GM12872 (cell line): ENCODE measurements at regions not wholly inside any gene's neighbourhood (a gene's known extent, or its start where the extent isn't known, plus 50 kb on each side); places are given as distances from the start of the nearest gene placed in this dataset.

Experiments used
- CTCF ChIP-seq: IDR thresholded peaks from 3 replicates; pipeline ENCODE4 v1.5.1; 2011; ENCODE audit warnings: low read depth, mild to moderate bottlenecking, low read length, moderate library complexity; ENCODE audit not compliant: insufficient read depth

- TF ChIP-seq CTCF: no peak
Measured at GRCh38 chr12:24591715-24592440, 357.0 kb downstream of the BCAT1 start.

DNA sequence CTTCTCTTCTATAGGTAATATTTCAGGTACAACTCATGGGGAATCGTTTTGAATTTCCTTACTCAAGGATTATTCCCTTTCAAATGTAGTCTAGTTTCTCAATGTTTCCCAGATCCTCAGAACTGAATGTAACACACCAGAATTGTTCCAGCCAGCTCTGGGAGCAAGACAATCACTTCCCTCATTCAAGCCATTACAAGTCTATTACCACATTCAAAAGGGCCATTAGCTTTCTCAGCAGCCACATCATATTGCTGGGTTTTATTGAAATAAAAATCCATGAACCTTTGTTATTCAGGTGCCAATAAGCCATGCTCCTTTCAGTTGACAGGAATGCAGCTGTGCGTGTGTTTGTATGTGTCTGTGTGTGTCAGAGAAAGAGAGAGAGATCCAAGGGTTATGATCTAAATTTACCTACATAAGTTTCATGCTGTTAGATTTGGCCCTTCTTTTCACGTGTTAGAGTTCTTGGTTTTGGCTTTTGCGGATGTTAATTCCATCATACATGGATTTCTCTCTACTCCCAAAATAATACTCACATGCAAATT, 357.7 kb downstream of the BCAT1 start:
- TF ChIP-seq CTCF: no peak

- TF ChIP-seq CTCF: no peak
Measured at GRCh38 chr12:24586293-24586692, 362.6 kb downstream of the BCAT1 start.

- TF ChIP-seq CTCF: no peak
Measured at GRCh38 chr12:24584032-24584675, 364.7 kb downstream of the BCAT1 start.

GRCh38 chr12:24582954-24583601, 365.8 kb downstream of the BCAT1 start:
- no peak for TF ChIP-seq CTCF

DNA sequence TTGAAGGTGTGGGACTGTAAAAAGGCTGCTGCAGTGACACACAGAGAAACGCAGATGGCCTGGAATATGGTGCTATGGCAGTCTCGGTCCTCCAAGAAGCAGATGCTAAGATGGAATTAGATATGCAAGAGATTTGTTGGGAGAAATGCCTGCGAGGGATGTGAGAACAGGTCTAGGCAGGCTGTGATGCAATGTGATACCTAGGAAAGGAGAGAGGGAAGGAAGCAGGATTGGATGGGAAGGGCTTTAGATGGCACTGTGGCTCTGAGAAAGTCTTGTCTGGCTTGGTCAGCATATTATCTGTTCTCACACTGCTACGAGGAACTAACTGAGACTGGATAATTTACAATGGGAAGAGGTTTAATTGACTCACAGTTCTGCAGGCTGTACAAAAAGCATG, 374.4 kb downstream of the BCAT1 start:
- TF ChIP-seq CTCF: no peak

DNA sequence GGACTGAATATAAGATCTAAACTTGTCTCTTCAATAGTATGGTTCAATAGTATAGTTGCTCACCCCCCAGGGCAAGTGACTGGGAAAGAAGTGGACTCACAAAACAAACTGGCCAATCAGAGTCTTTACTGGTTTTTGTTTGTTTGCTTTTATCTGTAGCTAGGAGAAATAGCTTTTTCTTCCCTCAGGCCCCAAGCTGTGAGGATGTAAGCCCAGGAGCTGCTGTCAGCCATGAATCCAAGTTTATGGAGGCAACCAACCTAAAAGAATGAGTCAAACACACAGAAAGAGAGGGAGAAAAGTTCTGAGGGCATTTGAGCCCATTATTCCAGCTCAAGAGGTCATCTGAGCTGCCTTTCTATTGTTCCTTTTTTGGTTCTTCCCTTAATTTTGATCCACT, 375.3 kb downstream of the BCAT1 start:
- no peak for TF ChIP-seq CTCF
